Activated T-cell treated with anti-CD3 and anti-CD28 coated beads, Interleukin-2, amount 50 U/mL, for 72 hours (primary cell): ENCODE measurements at regions not wholly inside any gene's neighbourhood (a gene's known extent, or its start where the extent isn't known, plus 50 kb on each side); places are given as distances from the start of the nearest gene placed in this dataset.

Experiments used
- ATAC-seq, 2 donors: fragments of 150-1000 bp; cut with Tn5 transposase; replicated peaks in 1 of 2; 2 replicates each; pipeline ENCODE4 v1.10.0; 2021; ENCODE audit warnings: moderate library complexity in 2 of 2, mild to moderate bottlenecking in 1 of 2
- DNase-seq, 2 donors: peaks; one replicate each; pipeline ENCODE4 v3.0.0; 2021 to 2022; ENCODE audit warnings: mixed read lengths in 1 of 2
- H3K27ac Mint-ChIP-seq: one replicate; pipeline ENCODE4 v1.8.0; 2022; ENCODE audit warnings: mild to moderate bottlenecking, moderate library complexity, mixed read lengths
- H3K27me3 Mint-ChIP-seq: one replicate; pipeline ENCODE4 v1.8.0; 2022; ENCODE audit warnings: low read depth, mixed read lengths
- H3K36me3 Mint-ChIP-seq, 2 donors: one replicate each; pipeline ENCODE4 v1.8.0; 2022; ENCODE audit warnings: mixed read lengths in 2 of 2, mild to moderate bottlenecking in 1 of 2; ENCODE audit not compliant: insufficient read depth in 2 of 2
- H3K4me1 Mint-ChIP-seq: one replicate; pipeline ENCODE4 v1.8.0; 2022; ENCODE audit warnings: low read depth, mixed read lengths
- H3K4me3 Mint-ChIP-seq, 2 donors: one replicate each; pipeline ENCODE4 v1.8.0; 2022; ENCODE audit warnings: mild to moderate bottlenecking in 2 of 2, mixed read lengths in 2 of 2, moderate library complexity in 2 of 2
- H3K9me3 Mint-ChIP-seq, 2 donors: one replicate each; pipeline ENCODE4 v1.8.0; 2022; ENCODE audit warnings: mixed read lengths in 2 of 2

GRCh38 chr10:124333931-124334330, 84.8 kb downstream of the OAT start:
- Mint-ChIP-seq H3K36me3 (peaks cover 5% of the 10 kb centered on the region in 2 donors), H3K4me1 (no peaks in the 10 kb centered on the region), H3K27me3 (peaks cover 10% of the 10 kb centered on the region), H3K9me3 (peaks cover 7 to 12% of the 10 kb centered on the region in 2 donors), H3K27ac (no peak overlapping the region), H3K4me3 (no peak overlapping the region)
- ATAC-seq (no peak), DNase-seq (no peak)

GRCh38 chr10:124332426-124332825, 86.3 kb downstream of the OAT start:
- no peak overlapping the region for H3K27ac Mint-ChIP-seq
- H3K9me3 Mint-ChIP-seq, result peaks cover 7 to 12% of the 10 kb centered on the region in 2 donors
- no peaks in the 10 kb centered on the region for H3K4me1 Mint-ChIP-seq
- DNase-seq (no peak), ATAC-seq (no peak)
- peaks cover 10% of the 10 kb centered on the region for H3K27me3 Mint-ChIP-seq
- no peak overlapping the region for H3K4me3 Mint-ChIP-seq
- H3K36me3 Mint-ChIP-seq, result peaks cover 5% of the 10 kb centered on the region in 2 donors

DNA sequence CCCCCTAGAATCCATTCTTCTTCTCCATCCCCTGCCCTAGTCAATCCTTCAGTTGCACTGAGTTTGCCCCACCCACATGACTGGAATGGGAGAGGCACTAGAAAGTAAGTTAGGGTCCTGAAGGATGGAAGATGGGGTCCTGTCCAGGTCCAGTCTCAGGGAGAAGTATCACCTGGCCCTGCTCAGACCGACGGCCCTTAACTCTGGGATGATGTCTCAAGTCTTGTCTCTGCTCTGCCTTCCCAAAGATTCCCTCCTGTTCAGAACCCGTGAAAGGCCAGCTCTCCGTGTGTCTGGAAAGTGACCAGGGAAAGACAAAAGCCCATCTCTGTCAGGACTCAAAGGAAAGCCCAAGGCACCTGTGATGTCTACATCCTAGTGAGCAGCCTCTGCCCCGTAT, 88.8 kb downstream of the OAT start:
- peaks cover 5% of the 10 kb centered on the region in 2 donors for H3K36me3 Mint-ChIP-seq
- no peaks in the 10 kb centered on the region for H3K4me1 Mint-ChIP-seq
- H3K27ac Mint-ChIP-seq, result no peak overlapping the region
- DNase-seq, result no peak
- peaks cover 7 to 12% of the 10 kb centered on the region in 2 donors for H3K9me3 Mint-ChIP-seq
- ATAC-seq, result no peak
- no peak overlapping the region for H3K4me3 Mint-ChIP-seq
- peaks cover 18% of the 10 kb centered on the region for H3K27me3 Mint-ChIP-seq

GRCh38 chr10:124329362-124329761, 89.4 kb downstream of the OAT start:
- Mint-ChIP-seq H3K4me1 (no peaks in the 10 kb centered on the region), H3K4me3 (no peak overlapping the region), H3K27me3 (peaks cover 18% of the 10 kb centered on the region), H3K36me3 (peaks cover 5% of the 10 kb centered on the region in 2 donors), H3K27ac (no peak overlapping the region), H3K9me3 (peaks cover 7 to 12% of the 10 kb centered on the region in 2 donors)
- no peak for DNase-seq
- no peak for ATAC-seq

GRCh38 chr10:124328477-124329220, 90.1 kb downstream of the OAT start:
- DNase-seq (no peak), ATAC-seq (no peak)
- no peaks in the 10 kb centered on the region for H3K4me1 Mint-ChIP-seq
- H3K9me3 Mint-ChIP-seq, result peaks cover 7 to 12% of the 10 kb centered on the region in 2 donors
- no peak overlapping the region for H3K27ac Mint-ChIP-seq
- H3K36me3 Mint-ChIP-seq, result peaks cover 5% of the 10 kb centered on the region in 2 donors
- H3K27me3 Mint-ChIP-seq, result peaks cover 18% of the 10 kb centered on the region
- no peak overlapping the region for H3K4me3 Mint-ChIP-seq

GRCh38 chr10:124325998-124326636, 92.6 kb downstream of the OAT start:
- Mint-ChIP-seq H3K27ac (no peak overlapping the region), H3K4me3 (no peak overlapping the region), H3K4me1 (no peaks in the 10 kb centered on the region), H3K9me3 (peaks cover 0 to 3% of the 10 kb centered on the region in 2 donors), H3K36me3 (no peaks in the 10 kb centered on the region), H3K27me3 (peaks cover 13% of the 10 kb centered on the region)
- no peak for DNase-seq
- no peak for ATAC-seq

DNA sequence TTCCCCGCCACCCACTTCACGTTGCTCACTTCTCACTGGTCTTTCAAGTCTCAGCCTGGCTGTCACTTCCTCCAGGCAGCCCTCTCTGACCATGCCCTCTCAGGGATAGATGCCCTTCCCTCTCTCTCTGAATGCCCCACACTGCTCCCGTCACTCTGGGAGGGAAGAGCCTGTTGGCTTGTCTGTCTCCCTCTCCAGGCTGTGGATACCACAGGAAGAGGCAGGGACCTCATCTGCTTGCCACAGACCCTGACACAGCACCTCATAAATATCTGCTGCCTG, 93.1 kb downstream of the OAT start:
- H3K4me1 Mint-ChIP-seq, result no peaks in the 10 kb centered on the region
- H3K4me3 Mint-ChIP-seq, result no peak overlapping the region
- H3K27me3 Mint-ChIP-seq, result peaks cover 13% of the 10 kb centered on the region
- no peaks in the 10 kb centered on the region for H3K36me3 Mint-ChIP-seq
- no peaks in the 10 kb centered on the region for H3K9me3 Mint-ChIP-seq
- no peak for ATAC-seq
- no peak for DNase-seq
- H3K27ac Mint-ChIP-seq, result no peak overlapping the region

- no peaks in the 10 kb centered on the region for H3K36me3 Mint-ChIP-seq
- DNase-seq (no peak), ATAC-seq (no peak)
- H3K27ac Mint-ChIP-seq, result no peak overlapping the region
- H3K4me1 Mint-ChIP-seq, result no peaks in the 10 kb centered on the region
- H3K27me3 Mint-ChIP-seq, result peaks cover 13% of the 10 kb centered on the region
- no peak overlapping the region for H3K4me3 Mint-ChIP-seq
- no peaks in the 10 kb centered on the region for H3K9me3 Mint-ChIP-seq
These were observed 93.7 kb downstream of the OAT start for GRCh38 chr10:124324856-124325632.

- Mint-ChIP-seq H3K4me1 (no peaks in the 10 kb centered on the region), H3K4me3 (no peak overlapping the region), H3K27ac (no peak overlapping the region), H3K27me3 (peaks cover 8% of the 10 kb centered on the region), H3K9me3 (no peaks in the 10 kb centered on the region), H3K36me3 (no peaks in the 10 kb centered on the region)
- no peak for DNase-seq
- ATAC-seq, result no peak
These were observed 94.3 kb downstream of the OAT start for GRCh38 chr10:124324451-124324850.

DNA sequence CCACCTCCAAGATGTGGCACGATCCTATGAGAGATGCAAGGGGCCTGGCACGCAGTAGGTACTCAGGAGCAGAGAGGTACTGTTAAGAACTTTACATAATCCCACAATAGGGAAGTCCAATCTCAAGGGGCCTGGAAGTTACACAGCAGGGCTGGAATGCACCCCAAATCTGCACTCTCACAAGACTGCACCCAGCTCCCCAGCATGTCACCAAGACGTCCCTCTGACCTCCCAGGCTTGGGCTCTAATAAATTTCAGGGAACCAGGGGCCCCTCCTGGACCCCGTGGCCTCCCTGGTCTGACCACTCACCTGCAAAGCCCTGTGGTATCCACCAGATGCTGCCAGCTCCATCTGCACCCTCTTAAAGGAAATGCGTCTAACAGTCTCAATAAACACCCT, 94.9 kb downstream of the OAT start:
- H3K27ac Mint-ChIP-seq, result no peak overlapping the region
- DNase-seq (no peak), ATAC-seq (no peak)
- no peaks in the 10 kb centered on the region for H3K9me3 Mint-ChIP-seq
- H3K27me3 Mint-ChIP-seq, result peaks cover 8% of the 10 kb centered on the region
- no peaks in the 10 kb centered on the region for H3K4me1 Mint-ChIP-seq
- H3K4me3 Mint-ChIP-seq, result no peak overlapping the region
- no peaks in the 10 kb centered on the region for H3K36me3 Mint-ChIP-seq

DNA sequence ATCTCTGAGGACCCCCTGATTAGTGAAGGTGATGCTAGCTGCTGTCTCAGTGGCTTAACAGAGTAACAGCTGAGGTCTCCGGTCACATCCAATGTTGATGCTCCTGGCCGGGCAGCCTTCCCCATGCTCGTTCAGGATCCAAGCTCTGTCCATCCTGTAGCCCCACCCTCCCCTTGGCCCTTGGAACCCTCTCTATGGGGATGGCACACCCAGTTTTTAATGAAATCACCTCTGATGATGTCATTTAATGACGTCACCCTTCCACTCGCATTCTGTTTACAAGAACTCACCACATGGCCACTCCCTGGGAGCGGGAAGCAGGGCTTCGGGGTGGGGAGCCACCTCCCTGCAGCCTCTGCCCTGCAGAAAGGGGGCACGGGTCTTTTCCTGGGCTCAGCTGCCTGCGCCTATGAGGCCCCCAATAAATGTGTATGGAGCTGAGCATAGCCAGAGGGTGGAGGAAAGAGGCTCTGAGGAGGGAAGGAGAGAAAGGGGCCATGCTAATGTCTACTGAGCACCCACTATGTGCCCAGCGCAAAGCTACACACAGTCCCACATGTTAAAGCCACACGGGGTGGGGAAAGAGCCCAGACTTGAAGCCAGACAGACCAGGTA, 95.5 kb downstream of the OAT start:
- Mint-ChIP-seq H3K27ac (no peak overlapping the region), H3K27me3 (peaks cover 8% of the 10 kb centered on the region), H3K4me1 (no peaks in the 10 kb centered on the region), H3K9me3 (no peaks in the 10 kb centered on the region), H3K4me3 (no peak overlapping the region), H3K36me3 (no peaks in the 10 kb centered on the region)
- ATAC-seq (no peak), DNase-seq (no peak)

DNA sequence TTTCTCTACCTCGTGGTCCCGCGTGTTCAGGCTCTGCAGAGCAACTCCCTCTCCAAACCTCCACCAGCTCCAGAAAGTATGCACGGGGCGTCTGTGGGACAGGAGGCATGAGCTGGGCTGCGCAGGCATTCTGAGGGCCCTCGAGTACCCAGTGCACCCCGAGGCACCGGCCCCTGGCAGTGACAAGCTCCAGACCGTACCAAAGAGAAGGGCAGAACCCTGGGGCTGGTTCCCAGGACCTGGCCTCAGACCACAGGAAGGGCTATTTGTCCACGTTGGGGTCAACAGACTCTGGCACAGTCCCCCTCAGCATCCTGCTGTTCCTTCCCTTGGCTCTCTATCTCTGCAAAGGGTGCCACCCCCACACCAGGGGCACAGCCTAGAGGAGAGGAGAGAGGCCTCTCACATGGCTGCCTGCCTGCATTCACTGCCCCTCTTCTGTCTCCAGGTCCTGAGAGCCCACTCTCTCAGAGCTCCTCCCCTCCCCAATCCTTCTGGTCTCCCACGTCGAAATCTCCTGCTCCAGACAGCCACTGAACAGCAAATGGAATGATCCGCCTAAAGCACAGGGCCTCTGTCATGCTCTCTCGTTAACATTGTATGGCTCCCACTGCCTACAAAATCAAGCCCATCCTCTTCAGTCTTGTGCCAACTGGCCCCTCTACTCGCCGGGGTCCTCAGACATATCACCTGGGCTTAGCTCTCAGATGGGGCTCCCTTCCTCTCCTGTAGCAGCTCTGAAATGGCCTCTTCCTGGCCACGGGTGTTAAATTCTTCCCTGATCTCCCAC, 96.3 kb downstream of the OAT start:
- no peak overlapping the region for H3K4me3 Mint-ChIP-seq
- no peak for DNase-seq
- H3K27me3 Mint-ChIP-seq, result peaks cover 8% of the 10 kb centered on the region
- no peaks in the 10 kb centered on the region for H3K9me3 Mint-ChIP-seq
- no peaks in the 10 kb centered on the region for H3K4me1 Mint-ChIP-seq
- ATAC-seq, result no peak
- no peaks in the 10 kb centered on the region for H3K36me3 Mint-ChIP-seq
- no peak overlapping the region for H3K27ac Mint-ChIP-seq
